Calu3 (cell line): ENCODE measurements at regions not wholly inside any gene's neighbourhood (a gene's known extent, or its start where the extent isn't known, plus 50 kb on each side); places are given as distances from the start of the nearest gene placed in this dataset.

Source experiments
- BruUV-seq: library from RNA; stranded (reverse); fragments of 400-500 nt; replicated peaks from 2 replicates; lab custom pipeline; 2021; lab: Mats Ljungman, UMichigan
- CTCF ChIA-PET: fragments of 300-600 bp; sonication (Branson Sonifier 250); formaldehyde crosslinking; loops from one replicate; lab custom pipeline; 2022; ENCODE audit warnings: antibody characterized with exemption; lab: Charles Lee
- DNase-seq: peaks from one replicate; pipeline ENCODE4 v3.0.0; 2022
- H3K27ac Mint-ChIP-seq: one replicate; pipeline ENCODE4 v1.8.0; 2022; ENCODE audit warnings: mixed read lengths; ENCODE audit not compliant: unreplicated experiment
- H3K27me3 Mint-ChIP-seq: one replicate; pipeline ENCODE4 v1.8.0; 2022; ENCODE audit warnings: mixed read lengths; ENCODE audit not compliant: unreplicated experiment
- H3K36me3 Mint-ChIP-seq: one replicate; pipeline ENCODE4 v1.8.0; 2022; ENCODE audit warnings: mild to moderate bottlenecking, moderate library complexity, mixed read lengths; ENCODE audit not compliant: insufficient read depth, unreplicated experiment
- H3K4me1 Mint-ChIP-seq: one replicate; pipeline ENCODE4 v1.8.0; 2022; ENCODE audit warnings: mild to moderate bottlenecking, low read depth, mixed read lengths; ENCODE audit not compliant: unreplicated experiment
- H3K4me3 Mint-ChIP-seq: one replicate; pipeline ENCODE4 v1.8.0; 2022; ENCODE audit warnings: mild to moderate bottlenecking, low read depth, moderate library complexity, mixed read lengths; ENCODE audit not compliant: unreplicated experiment
- H3K9me3 Mint-ChIP-seq: one replicate; pipeline ENCODE4 v1.8.0; 2022; ENCODE audit warnings: low read depth, mixed read lengths; ENCODE audit not compliant: unreplicated experiment
- CTCF ChIP-seq: fragments of 200-600 bp; IDR thresholded peaks from one replicate; pipeline ENCODE4 v1.8.0; 2022; ENCODE audit warnings: antibody characterized with exemption; ENCODE audit not compliant: unreplicated experiment
- intact Hi-C: fragments of 100-400 bp; cut with micrococcal nuclease; formaldehyde crosslinking; loops from one replicate; pipeline ENCODE4 v1.10.0; 2022; ENCODE audit not compliant: unreplicated experiment

GRCh38 chr4:65069177-65069576 lies 601.1 kb downstream of the EPHA5 start:
- Mint-ChIP-seq H3K4me3 (no peak overlapping the region), H3K36me3 (no peaks in the 10 kb centered on the region), H3K4me1 (no peaks in the 10 kb centered on the region), H3K9me3 (no peaks in the 10 kb centered on the region), H3K27me3 (no peaks in the 10 kb centered on the region), H3K27ac (no peak overlapping the region)
- DNase-seq: no peak
- BruUV-seq: no TSS peak
- CTCF ChIA-PET: no interaction called here
- no peak for TF ChIP-seq CTCF
- intact Hi-C loops: no loop called here

- no peaks in the 10 kb centered on the region for H3K4me1 Mint-ChIP-seq
- no peaks in the 10 kb centered on the region for H3K27me3 Mint-ChIP-seq
- H3K36me3 Mint-ChIP-seq: no peaks in the 10 kb centered on the region
- H3K4me3 Mint-ChIP-seq: no peak overlapping the region
- CTCF ChIA-PET: no interaction called here
- intact Hi-C loops: no loop called here
- no peaks in the 10 kb centered on the region for H3K9me3 Mint-ChIP-seq
- no peak for TF ChIP-seq CTCF
- BruUV-seq: no TSS peak
- no peak for DNase-seq
- H3K27ac Mint-ChIP-seq: no peak overlapping the region
These were observed 604.2 kb downstream of the EPHA5 start for GRCh38 chr4:65066106-65066505.

DNA sequence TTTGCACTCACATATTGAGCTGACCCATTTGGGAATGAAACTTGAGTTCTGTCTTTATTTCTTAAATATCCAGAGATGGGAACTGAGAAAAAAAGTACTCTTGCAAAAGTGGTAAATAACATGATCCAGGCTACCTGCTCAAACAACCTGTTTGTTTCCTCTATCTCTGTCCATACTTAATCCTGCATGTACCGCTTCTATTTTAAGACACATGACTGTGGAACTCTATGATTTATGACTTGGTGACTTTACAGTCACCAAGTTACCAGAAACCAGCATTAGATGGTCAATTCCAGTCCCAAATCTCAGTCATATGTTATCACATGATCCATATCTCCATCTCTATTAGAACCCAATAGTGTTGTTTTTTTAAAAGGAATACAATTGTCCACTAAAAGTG lies 606.7 kb downstream of the EPHA5 start:
- Mint-ChIP-seq H3K4me1 (no peaks in the 10 kb centered on the region), H3K27ac (no peak overlapping the region), H3K36me3 (no peaks in the 10 kb centered on the region), H3K4me3 (no peak overlapping the region), H3K27me3 (no peaks in the 10 kb centered on the region), H3K9me3 (no peaks in the 10 kb centered on the region)
- no TSS peak for BruUV-seq
- intact Hi-C loops: no loop called here
- DNase-seq: no peak
- CTCF ChIA-PET: no interaction called here
- TF ChIP-seq CTCF: no peak

DNA sequence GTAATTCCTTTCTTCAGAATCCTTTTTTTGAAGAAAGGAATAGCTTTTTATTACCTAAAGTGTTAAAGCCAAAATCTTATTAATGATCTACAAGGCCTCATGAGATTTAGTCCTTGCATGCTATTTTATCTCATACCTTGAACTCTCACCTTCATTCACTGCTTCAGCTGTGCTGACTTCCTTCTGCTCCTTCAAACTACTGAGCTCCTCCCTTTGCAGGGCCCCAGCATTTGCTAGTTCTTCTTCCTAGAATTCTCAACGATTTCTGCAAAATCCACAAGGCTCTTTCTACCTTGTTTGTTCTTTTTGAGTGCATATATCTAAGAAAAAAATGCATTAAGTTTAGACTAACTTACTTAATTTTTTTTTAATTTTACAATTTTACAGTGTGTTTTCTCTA lies 619.5 kb downstream of the EPHA5 start:
- TF ChIP-seq CTCF: no peak
- H3K27me3 Mint-ChIP-seq: no peaks in the 10 kb centered on the region

More for the DNA sequence above, 619.5 kb downstream of the EPHA5 start:
- no peak for DNase-seq
- no TSS peak for BruUV-seq
- Mint-ChIP-seq H3K36me3 (no peaks in the 10 kb centered on the region), H3K27ac (no peak overlapping the region), H3K4me1 (peaks cover 12% of the 10 kb centered on the region), H3K4me3 (no peak overlapping the region), H3K9me3 (peaks cover 2% of the 10 kb centered on the region)
- CTCF ChIA-PET: no interaction called here
- intact Hi-C loops: no loop called here
